IMR-90 (cell line): ENCODE measurements at regions not wholly inside any gene's neighbourhood (a gene's known extent, or its start where the extent isn't known, plus 50 kb on each side); places are given as distances from the start of the nearest gene placed in this dataset.

Experiments used
- ATAC-seq: fragments of 200-7000 bp; cut with Tn5 transposase; 2 replicates; pipeline ENCODE4 v1.9.1; 2020; ENCODE audit warnings: low read depth, mild to moderate bottlenecking, moderate library complexity
- BruUV-seq: library from RNA; stranded (reverse); fragments of 400-500 nt; replicated peaks from 2 replicates; lab custom pipeline; 2021; lab: Mats Ljungman, UMichigan
- CTCF ChIA-PET: fragments of 300-600 bp; formaldehyde crosslinking; extraction: SDS; loops from one replicate; lab custom pipeline; 2021; ENCODE audit warnings: antibody characterized with exemption; lab: Yijun Ruan, JAX
- POLR2A ChIA-PET: fragments of 300-600 bp; sonication (Branson Sonifier 250); formaldehyde crosslinking; loops from one replicate; lab custom pipeline; 2022; ENCODE audit warnings: antibody characterized with exemption; ENCODE audit not compliant: unreplicated experiment; lab: Charles Lee
- DNase-seq: peaks from one replicate; pipeline ENCODE4 v3.0.0; 2013
- H2AFZ ChIP-seq: replicated peaks from 2 replicates; pipeline ENCODE3; 2013; ENCODE audit warnings: low read length, mild to moderate bottlenecking; ENCODE audit not compliant: poor library complexity
- H2AK5ac ChIP-seq: 2 replicates; pipeline ENCODE4 v1.6.1; 2013; ENCODE audit warnings: low read depth, low read length, inconsistent platforms
- H2AK9ac ChIP-seq: replicated peaks from 2 replicates; pipeline ENCODE3; 2013; ENCODE audit warnings: mild to moderate bottlenecking, low read depth, low read length, moderate library complexity; ENCODE audit not compliant: poor library complexity
- H2BK120ac ChIP-seq: 2 replicates; pipeline ENCODE4 v1.6.1; 2013; ENCODE audit warnings: low read depth, low read length, inconsistent platforms
- H2BK15ac ChIP-seq: 3 replicates; pipeline ENCODE4 v1.6.1; 2013; ENCODE audit warnings: low read depth, low read length, inconsistent platforms
- H2BK20ac ChIP-seq: 2 replicates; pipeline ENCODE4 v1.6.1; 2013; ENCODE audit warnings: low read depth, mild to moderate bottlenecking, inconsistent platforms, low read length, moderate library complexity
- H2BK5ac ChIP-seq: 2 replicates; pipeline ENCODE4 v1.6.1; 2013; ENCODE audit warnings: mild to moderate bottlenecking, low read depth, low read length, inconsistent platforms; ENCODE audit not compliant: poor library complexity, severe bottlenecking
- H3K14ac ChIP-seq: replicated peaks from 2 replicates; pipeline ENCODE4 v1.6.1; 2013; ENCODE audit warnings: low read depth, low read length, inconsistent platforms
- H3K18ac ChIP-seq: 2 replicates; pipeline ENCODE4 v1.6.1; 2013; ENCODE audit warnings: low read depth, low read length, control low read depth
- H3K23ac ChIP-seq: 2 replicates; pipeline ENCODE4 v1.6.1; 2013; ENCODE audit warnings: low read depth, low read length, inconsistent platforms
- H3K27ac ChIP-seq: 2 replicates; pipeline ENCODE4 v1.5.1; 2013; ENCODE audit warnings: mild to moderate bottlenecking, control low read depth, low read length; ENCODE audit not compliant: insufficient read depth
- H3K27me3 ChIP-seq: 2 replicates; pipeline ENCODE4 v1.6.1; 2013; ENCODE audit warnings: low read length; ENCODE audit not compliant: control insufficient read depth, insufficient read depth
- H3K36me3 ChIP-seq: 2 replicates; pipeline ENCODE4 v1.6.1; 2013; ENCODE audit warnings: low read length, mixed read lengths; ENCODE audit not compliant: control insufficient read depth, insufficient read depth
- H3K4ac ChIP-seq: 2 replicates; pipeline ENCODE4 v1.6.1; 2013; ENCODE audit warnings: low read depth, low read length, inconsistent platforms
- H3K4me1 ChIP-seq: 2 replicates; pipeline ENCODE4 v1.6.1; 2013; ENCODE audit warnings: low read length, mixed read lengths; ENCODE audit not compliant: control insufficient read depth, insufficient read depth
- H3K4me2 ChIP-seq: 2 replicates; pipeline ENCODE4 v1.6.1; 2013; ENCODE audit warnings: low read depth, mild to moderate bottlenecking, control low read depth, low read length, moderate library complexity
- H3K4me3 ChIP-seq: 2 replicates; pipeline ENCODE4 v1.5.1; 2013; ENCODE audit warnings: low read depth, mild to moderate bottlenecking, control low read depth, low read length, moderate library complexity; ENCODE audit not compliant: insufficient read depth
- H3K56ac ChIP-seq: 2 replicates; pipeline ENCODE4 v1.6.1; 2013; ENCODE audit warnings: low read length, inconsistent platforms; ENCODE audit not compliant: insufficient read depth; ENCODE audit errors: extremely low read depth
- H3K79me1 ChIP-seq, 2 experiments: 2 replicates each; pipeline ENCODE4 v1.6.1; 2013; ENCODE audit warnings: low read length in 2 of 2, inconsistent platforms in 1 of 2, low read depth in 1 of 2
- H3K9ac ChIP-seq: 2 replicates; pipeline ENCODE4 v1.6.1; 2013; ENCODE audit warnings: low read depth, low read length, control low read depth
- H3K9me1 ChIP-seq: 2 replicates; pipeline ENCODE4 v1.6.1; 2013; ENCODE audit warnings: low read length, inconsistent platforms; ENCODE audit not compliant: insufficient read depth
- H3K9me3 ChIP-seq: 2 replicates; pipeline ENCODE4 v1.6.1; 2013; ENCODE audit warnings: low read length; ENCODE audit not compliant: control insufficient read depth, insufficient read depth
- H4K20me1 ChIP-seq: 2 replicates; pipeline ENCODE4 v1.6.1; 2013; ENCODE audit warnings: low read length, inconsistent platforms; ENCODE audit not compliant: insufficient read depth
- H4K5ac ChIP-seq: 2 replicates; pipeline ENCODE4 v1.6.1; 2013; ENCODE audit warnings: mild to moderate bottlenecking, low read depth, low read length, control low read depth
- H4K8ac ChIP-seq, 2 experiments: 2 replicates each; pipeline ENCODE4 v1.6.1; 2013; ENCODE audit warnings: low read depth in 2 of 2, low read length in 2 of 2, control low read depth in 1 of 2, inconsistent platforms in 1 of 2
- H4K91ac ChIP-seq: 2 replicates; pipeline ENCODE4 v1.6.1; 2013; ENCODE audit warnings: low read depth, low read length, inconsistent platforms; ENCODE audit not compliant: insufficient read depth
- BHLHE40 ChIP-seq: fragments of 150-350 bp; IDR thresholded peaks from 2 replicates; pipeline ENCODE4 v1.6.1; 2016; ENCODE audit warnings: mild to moderate bottlenecking, low read depth, low read length
- CEBPB ChIP-seq: IDR thresholded peaks from 2 replicates; pipeline ENCODE4 v1.6.1; 2012; ENCODE audit warnings: low read depth, low read length, improper control_type of control experiment
- CHD1 ChIP-seq: IDR thresholded peaks from 2 replicates; pipeline ENCODE4 v1.6.1; 2012; ENCODE audit warnings: low read depth, low read length, improper control_type of control experiment
- FOS ChIP-seq: fragments of 150-350 bp; IDR thresholded peaks from 2 replicates; pipeline ENCODE4 v1.6.1; 2016; ENCODE audit warnings: low read depth, low read length
- MAFK ChIP-seq: IDR thresholded peaks from 2 replicates; pipeline ENCODE4 v1.6.1; 2012; ENCODE audit warnings: low read depth, low read length, improper control_type of control experiment
- MAZ ChIP-seq: IDR thresholded peaks from 2 replicates; pipeline ENCODE4 v1.6.1; 2012; ENCODE audit warnings: low read depth, mild to moderate bottlenecking, low read length, improper control_type of control experiment, moderate library complexity, borderline replicate concordance
- MXI1 ChIP-seq: IDR thresholded peaks from 2 replicates; pipeline ENCODE4 v1.6.1; 2012; ENCODE audit warnings: low read depth, mild to moderate bottlenecking, low read length, moderate library complexity, borderline replicate concordance
- NFE2L2 ChIP-seq: fragments of 150-350 bp; IDR thresholded peaks from 2 replicates; pipeline ENCODE4 v1.6.1; 2016; ENCODE audit warnings: low read depth, mild to moderate bottlenecking, low read length
- POLR2A ChIP-seq: IDR thresholded peaks from 2 replicates; pipeline ENCODE4 v1.6.1; 2012; ENCODE audit warnings: mild to moderate bottlenecking, low read depth, low read length
- RAD21 ChIP-seq: IDR thresholded peaks from 2 replicates; pipeline ENCODE4 v1.6.1; 2012; ENCODE audit warnings: low read length, improper control_type of control experiment
- RCOR1 ChIP-seq: IDR thresholded peaks from 2 replicates; pipeline ENCODE4 v1.6.1; 2012; ENCODE audit warnings: mild to moderate bottlenecking, low read length, improper control_type of control experiment; ENCODE audit not compliant: insufficient replicate concordance
- RFX5 ChIP-seq: IDR thresholded peaks from 2 replicates; pipeline ENCODE4 v1.8.0; 2012; ENCODE audit warnings: low read depth, mild to moderate bottlenecking, low read length, moderate library complexity
- SMC3 ChIP-seq: fragments of 150-350 bp; IDR thresholded peaks from 2 replicates; pipeline ENCODE4 v1.6.1; 2016; ENCODE audit warnings: low read depth, mild to moderate bottlenecking, antibody characterized with exemption, low read length, moderate library complexity
- WGBS, 2 experiments: methylation state at CpG; one replicate each; pipeline versions ENCODE4 v1.1.5 to v1.1.7; 2013; ENCODE audit warnings: missing lambda C conversion rate in 2 of 2; ENCODE audit not compliant: insufficient read length in 1 of 2; ENCODE audit errors: extremely low coverage in 2 of 2; 5-methylcytosine and 5-hydroxymethylcytosine counted together
- dilution Hi-C: fragments of 300-500 bp; cut with HindIII; formaldehyde crosslinking; loops from one replicate; pipeline ENCODE4 v1.14.3; 2018; ENCODE audit warnings: low sequenced_read_pairs; ENCODE audit not compliant: unreplicated experiment
- in situ Hi-C: fragments of 300-500 bp; cut with MboI; formaldehyde crosslinking; loops from 3 replicates; pipeline ENCODE4 v1.14.3; 2019; ENCODE audit warnings: low sequenced_read_pairs, inconsistent platforms, mixed read lengths
- intact Hi-C: fragments of 100-400 bp; cut with micrococcal nuclease; formaldehyde crosslinking; loops from 2 replicates; pipeline ENCODE4 v1.10.0; 2022
- TF ChIP-seq, protein P1 (sequence below): conservative IDR thresholded peaks from 2 replicates; pipeline ENCODE4 v1.5.1; 2012; ENCODE audit warnings: mild to moderate bottlenecking, low read depth, low read length, improper control_type of control experiment
- TF ChIP-seq, protein P2 (sequence below): fragments of 150-350 bp; IDR thresholded peaks from 2 replicates; pipeline ENCODE4 v1.6.1; 2016; ENCODE audit warnings: low read depth, mild to moderate bottlenecking, low read length, moderate library complexity, borderline replicate concordance

DNA sequence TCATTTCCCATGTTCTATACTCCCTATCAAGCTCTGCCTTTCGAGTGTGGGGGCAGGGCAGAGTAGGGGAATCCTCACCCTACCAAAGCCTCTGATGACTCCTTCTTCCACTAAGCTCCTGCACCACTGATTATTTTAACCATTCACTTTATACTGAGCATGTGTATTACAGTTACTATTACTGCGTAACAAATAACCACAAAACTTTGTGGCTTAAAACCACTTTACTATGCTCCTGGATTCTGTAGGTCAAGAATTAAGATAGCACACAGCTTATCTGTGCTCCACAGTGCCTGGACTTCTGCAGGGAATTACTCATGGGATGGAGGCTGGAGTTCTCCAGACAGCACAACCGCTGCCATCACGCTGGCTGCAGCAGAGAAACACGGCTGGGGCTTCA is 117.4 kb upstream of the DNAJC10 start:
- H3K9ac ChIP-seq = no peak overlapping the region
- no CpG with 5 or more reads among the region's 5 CpGs for WGBS, 2 experiments
- H3K79me1 ChIP-seq = no peaks in the 10 kb centered on the region
- no peak overlapping the region for H2AK5ac ChIP-seq
- H3K23ac ChIP-seq = no peak overlapping the region
- H3K4ac ChIP-seq = no peak overlapping the region
- intact Hi-C loops (loop anchor here (10.0 kb wide), 1 partner anchor 436 kb away; the partner anchor contains the start of gene NCKAP1), in situ Hi-C loops (no loop called here), dilution Hi-C loops (no loop called here)
- TF ChIP-seq MAZ (no peak), CEBPB (no peak), SMC3 (no peak), CHD1 (no peak), NFE2L2 (no peak), MXI1 (no peak), BHLHE40 (no peak), POLR2A (no peak), FOS (no peak), RAD21 (no peak), MAFK (no peak), RFX5 (no peak), RCOR1 (no peak)
- TF ChIP-seq, protein P1, sequence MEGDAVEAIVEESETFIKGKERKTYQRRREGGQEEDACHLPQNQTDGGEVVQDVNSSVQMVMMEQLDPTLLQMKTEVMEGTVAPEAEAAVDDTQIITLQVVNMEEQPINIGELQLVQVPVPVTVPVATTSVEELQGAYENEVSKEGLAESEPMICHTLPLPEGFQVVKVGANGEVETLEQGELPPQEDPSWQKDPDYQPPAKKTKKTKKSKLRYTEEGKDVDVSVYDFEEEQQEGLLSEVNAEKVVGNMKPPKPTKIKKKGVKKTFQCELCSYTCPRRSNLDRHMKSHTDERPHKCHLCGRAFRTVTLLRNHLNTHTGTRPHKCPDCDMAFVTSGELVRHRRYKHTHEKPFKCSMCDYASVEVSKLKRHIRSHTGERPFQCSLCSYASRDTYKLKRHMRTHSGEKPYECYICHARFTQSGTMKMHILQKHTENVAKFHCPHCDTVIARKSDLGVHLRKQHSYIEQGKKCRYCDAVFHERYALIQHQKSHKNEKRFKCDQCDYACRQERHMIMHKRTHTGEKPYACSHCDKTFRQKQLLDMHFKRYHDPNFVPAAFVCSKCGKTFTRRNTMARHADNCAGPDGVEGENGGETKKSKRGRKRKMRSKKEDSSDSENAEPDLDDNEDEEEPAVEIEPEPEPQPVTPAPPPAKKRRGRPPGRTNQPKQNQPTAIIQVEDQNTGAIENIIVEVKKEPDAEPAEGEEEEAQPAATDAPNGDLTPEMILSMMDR = no peak
- TF ChIP-seq, protein P2, sequence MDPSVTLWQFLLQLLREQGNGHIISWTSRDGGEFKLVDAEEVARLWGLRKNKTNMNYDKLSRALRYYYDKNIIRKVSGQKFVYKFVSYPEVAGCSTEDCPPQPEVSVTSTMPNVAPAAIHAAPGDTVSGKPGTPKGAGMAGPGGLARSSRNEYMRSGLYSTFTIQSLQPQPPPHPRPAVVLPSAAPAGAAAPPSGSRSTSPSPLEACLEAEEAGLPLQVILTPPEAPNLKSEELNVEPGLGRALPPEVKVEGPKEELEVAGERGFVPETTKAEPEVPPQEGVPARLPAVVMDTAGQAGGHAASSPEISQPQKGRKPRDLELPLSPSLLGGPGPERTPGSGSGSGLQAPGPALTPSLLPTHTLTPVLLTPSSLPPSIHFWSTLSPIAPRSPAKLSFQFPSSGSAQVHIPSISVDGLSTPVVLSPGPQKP = no peak
- no peak overlapping the region for H3K14ac ChIP-seq
- H2BK5ac ChIP-seq = no peak overlapping the region
- BruUV-seq = no TSS peak
- DNase-seq (no peak), ATAC-seq (no peak)
- H3K4me1 ChIP-seq = no peaks in the 10 kb centered on the region; the same call in 1 of the 2 replicates
- CTCF ChIA-PET = no interaction called here
- no peak overlapping the region for H4K91ac ChIP-seq
- H3K9me1 ChIP-seq = no peaks in the 10 kb centered on the region
- H4K20me1 ChIP-seq = no peaks in the 10 kb centered on the region
- no peak overlapping the region for H2BK15ac ChIP-seq
- H3K27me3 ChIP-seq = no peaks in the 10 kb centered on the region
- no peak overlapping the region for H2AFZ ChIP-seq
- H3K4me2 ChIP-seq = no peak overlapping the region
- H3K4me3 ChIP-seq = no peak overlapping the region
- no peak overlapping the region for H3K18ac ChIP-seq
- H3K56ac ChIP-seq = no peak overlapping the region
- no peak overlapping the region for H4K5ac ChIP-seq
- H2BK20ac ChIP-seq = no peak overlapping the region
- H2AK9ac ChIP-seq = no peak overlapping the region
- no peak overlapping the region for H2BK120ac ChIP-seq
- H3K27ac ChIP-seq = no peak overlapping the region
- no peak overlapping the region for H4K8ac ChIP-seq
- POLR2A ChIA-PET = no interaction called here
- H3K36me3 ChIP-seq = no peaks in the 10 kb centered on the region
- no peaks in the 10 kb centered on the region for H3K9me3 ChIP-seq
